Stimulated activated CD4-positive, alpha-beta T cell treated with anti-CD3 and anti-CD28 coated beads, Interleukin-4, amount 100 ng/mL, for 48 hours (primary cell): ENCODE measurements at regions not wholly inside any gene's neighbourhood (a gene's known extent, or its start where the extent isn't known, plus 50 kb on each side); places are given as distances from the start of the nearest gene placed in this dataset.
A peak's percentile ranks its signal among the peaks of the same experiment; 100 is the strongest.
"Not testable (repeated sequence)": the region's sequence is repeated elsewhere in the genome, so short reads cannot be mapped to it uniquely, and the experiment has no call there.

ENCODE experiments used
- DNase-seq, 2 donors: peaks; one replicate each; pipeline ENCODE4 v3.0.0-alpha.2; 2020; ENCODE audit warnings: low read depth in 2 of 2

- DNase-seq, result no peak
These were observed 122.9 kb upstream of the SMURF2 start for GRCh38 chr17:64785011-64785421.

- DNase-seq, result no peak
These were observed 122.4 kb upstream of the SMURF2 start for GRCh38 chr17:64784353-64785010.

GRCh38 chr17:64783556-64784352 lies 121.6 kb upstream of the SMURF2 start:
- no peak for DNase-seq

- DNase-seq, result no peak
These were observed 120.9 kb upstream of the SMURF2 start for GRCh38 chr17:64783031-64783461.

GRCh38 chr17:64781810-64782555 lies 119.9 kb upstream of the SMURF2 start:
- no peak for DNase-seq

- peak in 1 of 2 donors; percentile 45 for DNase-seq
These were observed 119.1 kb upstream of the SMURF2 start for GRCh38 chr17:64781014-64781756.

- peak; percentile 66 to 74 for DNase-seq
These were observed 118.2 kb upstream of the SMURF2 start for GRCh38 chr17:64780096-64781013.

- DNase-seq, result no peak
These were observed 117.4 kb upstream of the SMURF2 start for GRCh38 chr17:64779376-64780095.

- DNase-seq, result not testable (repeated sequence)
These were observed 116.9 kb upstream of the SMURF2 start for GRCh38 chr17:64779098-64779375.

- no peak for DNase-seq
These were observed 116.4 kb upstream of the SMURF2 start for GRCh38 chr17:64778240-64779097.

GRCh38 chr17:64777415-64778239 lies 115.5 kb upstream of the SMURF2 start:
- DNase-seq, result no peak

- DNase-seq, result peak; percentile 63
These were observed 114.8 kb upstream of the SMURF2 start for GRCh38 chr17:64776720-64777414.

GRCh38 chr17:64775701-64776570 lies 113.8 kb upstream of the SMURF2 start:
- DNase-seq, result no peak

- no peak for DNase-seq
These were observed 112.9 kb upstream of the SMURF2 start for GRCh38 chr17:64774888-64775540.

GRCh38 chr17:64773836-64774761 lies 112.0 kb upstream of the SMURF2 start:
- no peak for DNase-seq
